ENCODE measurements at regions not wholly inside any gene's neighbourhood (a gene's known extent, or its start where the extent isn't known, plus 50 kb on each side); places are given as distances from the start of the nearest gene placed in this dataset.

- Histone ChIP-seq H3K9ac (ENCODE audit: low read length) (no peak overlapping the region), H3K4me3 (ENCODE audit: low read length) (no peak overlapping the region), H2AFZ (ENCODE audit: low read depth, low read length) (no peak overlapping the region), H3K9me2 (ENCODE audit: insufficient read depth, low read length) (no peaks in the 10 kb centered on the region), H3K36me3 (ENCODE audit: insufficient read depth, low read length) (no peaks in the 10 kb centered on the region), H3F3A (ENCODE audit: insufficient read depth, low read length, poor library complexity, severe bottlenecking) (no peaks in the 10 kb centered on the region), H3K9me3 (ENCODE audit: low read length) (no peaks in the 10 kb centered on the region), H3K27ac (ENCODE audit: low read length) (no peak overlapping the region), H3K4me2 (ENCODE audit: low read length) (no peak overlapping the region), H3K79me2 (replicated peaks; ENCODE audit: insufficient read depth, low read length) (no peaks in the 10 kb centered on the region), H4K20me1 (ENCODE audit: insufficient read depth) (no peaks in the 10 kb centered on the region), H3K27me3 (ENCODE audit: insufficient read depth, low read depth, low read length) (no peaks in the 10 kb centered on the region)
- no peak for TF ChIP-seq CTCF (IDR thresholded peaks at IDR 0.05; ENCODE audit: poor library complexity, severe bottlenecking)
- no peak for TF ChIP-seq MXI1 (conservative IDR thresholded peaks at IDR 0.05; ENCODE audit: poor library complexity, severe bottlenecking)
- no peak for TF ChIP-seq EZH2 (IDR thresholded peaks at IDR 0.05; ENCODE audit: borderline replicate concordance, insufficient read depth, low read length, poor library complexity, severe bottlenecking)
- no peak for TF ChIP-seq EP300 (conservative IDR thresholded peaks at IDR 0.05; ENCODE audit: poor library complexity, severe bottlenecking)
- no peak for TF ChIP-seq RAD21 (conservative IDR thresholded peaks at IDR 0.05)
- TF ChIP-seq POLR2AphosphoS5 (IDR thresholded peaks at IDR 0.05) = no peak
- no peak for TF ChIP-seq SMC3 (conservative IDR thresholded peaks at IDR 0.05; ENCODE audit: poor library complexity)
- no peak for TF ChIP-seq TAF1 (IDR thresholded peaks at IDR 0.05; ENCODE audit: low read depth)
- no peak for TF ChIP-seq REST (IDR thresholded peaks at IDR 0.05; ENCODE audit: borderline replicate concordance)
Measured at GRCh38 chr3:154926721-154927120, 153.4 kb upstream of the MME start.

- Histone ChIP-seq H3K36me3 (ENCODE audit: insufficient read depth, low read length) (no peaks in the 10 kb centered on the region), H3F3A (ENCODE audit: insufficient read depth, low read length, poor library complexity, severe bottlenecking) (no peaks in the 10 kb centered on the region), H3K27ac (ENCODE audit: low read length) (no peak overlapping the region)
Measured at GRCh38 chr3:154921351-154921750, 158.8 kb upstream of the MME start.

More at GRCh38 chr3:154921351-154921750, 158.8 kb upstream of the MME start:
- H3K79me2 ChIP-seq (replicated peaks; ENCODE audit: insufficient read depth, low read length) = no peaks in the 10 kb centered on the region
- no peak overlapping the region for H2AFZ ChIP-seq (ENCODE audit: low read depth, low read length)
- no peaks in the 10 kb centered on the region for H3K27me3 ChIP-seq (ENCODE audit: insufficient read depth, low read depth, low read length)
- no peaks in the 10 kb centered on the region for H3K9me2 ChIP-seq (ENCODE audit: insufficient read depth, low read length)
- TF ChIP-seq CTCF (IDR thresholded peaks at IDR 0.05; ENCODE audit: poor library complexity, severe bottlenecking) (no peak), TAF1 (IDR thresholded peaks at IDR 0.05; ENCODE audit: low read depth) (no peak), REST (IDR thresholded peaks at IDR 0.05; ENCODE audit: borderline replicate concordance) (no peak), EP300 (conservative IDR thresholded peaks at IDR 0.05; ENCODE audit: poor library complexity, severe bottlenecking) (no peak), MXI1 (conservative IDR thresholded peaks at IDR 0.05; ENCODE audit: poor library complexity, severe bottlenecking) (no peak), RAD21 (conservative IDR thresholded peaks at IDR 0.05) (no peak), EZH2 (IDR thresholded peaks at IDR 0.05; ENCODE audit: borderline replicate concordance, insufficient read depth, low read length, poor library complexity, severe bottlenecking) (no peak), POLR2AphosphoS5 (IDR thresholded peaks at IDR 0.05) (no peak), SMC3 (conservative IDR thresholded peaks at IDR 0.05; ENCODE audit: poor library complexity) (no peak)
- H3K9me3 ChIP-seq (ENCODE audit: low read length) = peaks cover 7% of the 10 kb centered on the region
- no peaks in the 10 kb centered on the region for H4K20me1 ChIP-seq (ENCODE audit: insufficient read depth)
- no peak overlapping the region for H3K9ac ChIP-seq (ENCODE audit: low read length)
- H3K4me2 ChIP-seq (ENCODE audit: low read length) = no peak overlapping the region
- H3K4me3 ChIP-seq (ENCODE audit: low read length) = no peak overlapping the region

Data from neural cell (in vitro differentiated cells).